Inferior parietal cortex (tissue), 1 donor: ENCODE measurements at regions not wholly inside any gene's neighbourhood (a gene's known extent, or its start where the extent isn't known, plus 50 kb on each side); places are given as distances from the start of the nearest gene placed in this dataset.
"Not testable (repeated sequence)": the region's sequence is repeated elsewhere in the genome, so short reads cannot be mapped to it uniquely, and the experiment has no call there.

Source experiments
- DNase-seq: peaks from one replicate; pipeline ENCODE4 v3.0.0-alpha.2; 2016; ENCODE audit errors: extremely low spot score

DNA sequence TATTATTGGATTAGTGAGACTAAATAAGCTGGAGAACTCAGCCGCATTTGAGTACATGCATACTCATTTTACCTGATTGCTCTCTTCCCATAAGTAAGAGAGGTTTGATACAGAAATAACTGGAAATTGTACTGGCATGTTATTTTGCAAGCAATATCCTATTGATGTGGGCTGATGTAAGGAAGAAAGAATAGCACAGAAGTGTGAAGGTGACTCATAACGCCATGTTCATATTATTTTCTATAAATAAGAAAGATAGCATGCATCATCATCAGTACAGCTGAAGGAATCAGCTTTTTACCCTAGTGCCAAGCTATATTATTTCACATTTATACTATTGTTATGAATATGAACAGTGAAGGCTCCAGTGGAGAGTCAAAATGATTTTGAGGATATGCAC, 138.3 kb upstream of the FAM47A start:
- no peak for DNase-seq

DNA sequence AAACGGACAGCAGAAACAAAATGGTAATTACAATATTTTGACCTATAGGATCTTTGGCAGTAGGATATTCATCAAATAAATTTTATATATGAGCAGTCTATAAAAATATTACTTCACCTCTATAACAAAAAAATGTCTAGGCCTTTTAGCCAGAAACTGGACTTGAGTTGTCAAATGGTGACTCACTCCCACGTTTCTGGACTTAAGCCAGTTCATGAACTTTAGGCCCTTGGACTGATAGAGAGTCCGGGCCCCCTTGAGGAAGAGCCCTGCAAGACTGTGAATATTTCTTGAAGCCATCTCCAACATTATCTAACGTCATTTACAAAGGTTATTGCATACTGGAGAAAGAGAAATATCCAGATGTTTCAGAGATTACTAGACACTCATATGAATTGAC, 106.8 kb upstream of the FAM47A start:
- DNase-seq = no peak

DNA sequence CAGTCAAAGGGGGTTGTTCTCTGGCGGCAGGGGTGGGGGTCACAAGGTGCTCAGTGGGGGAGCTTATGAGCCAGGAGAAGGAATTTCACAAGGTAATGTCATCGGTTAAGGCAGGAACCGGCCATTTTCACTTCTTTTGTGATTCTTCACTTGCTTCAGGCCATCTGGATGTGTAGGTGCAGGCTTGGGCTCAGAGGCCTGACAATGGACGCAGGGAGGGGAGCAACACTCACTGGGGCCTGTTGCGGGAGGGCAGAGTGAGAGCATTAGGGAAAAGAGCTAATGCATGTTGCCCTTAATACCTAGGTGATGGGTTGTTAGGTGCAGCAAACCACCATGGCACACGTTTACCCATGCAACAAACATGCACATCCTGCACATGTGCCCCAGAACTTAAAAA, 98.0 kb upstream of the FAM47A start:
- not testable (repeated sequence) for DNase-seq

DNA sequence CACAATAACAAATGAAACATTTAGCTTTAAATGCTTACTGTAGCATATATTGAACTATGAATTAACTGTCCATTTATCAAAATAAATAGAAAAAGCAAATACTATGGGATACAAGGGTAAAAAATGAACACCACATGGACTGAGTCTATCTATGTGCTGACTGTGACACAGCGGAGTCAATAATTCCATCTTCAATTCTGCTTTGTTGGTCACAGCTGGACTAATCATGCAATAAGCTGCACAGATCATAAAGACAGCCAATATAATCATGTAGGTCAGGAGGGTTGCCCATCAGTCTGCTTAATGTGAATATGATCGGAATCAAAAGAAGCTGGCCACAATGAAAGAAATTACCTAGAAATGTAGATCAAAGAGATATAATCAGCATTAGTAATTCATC, 95.7 kb upstream of the FAM47A start:
- no peak for DNase-seq

DNA sequence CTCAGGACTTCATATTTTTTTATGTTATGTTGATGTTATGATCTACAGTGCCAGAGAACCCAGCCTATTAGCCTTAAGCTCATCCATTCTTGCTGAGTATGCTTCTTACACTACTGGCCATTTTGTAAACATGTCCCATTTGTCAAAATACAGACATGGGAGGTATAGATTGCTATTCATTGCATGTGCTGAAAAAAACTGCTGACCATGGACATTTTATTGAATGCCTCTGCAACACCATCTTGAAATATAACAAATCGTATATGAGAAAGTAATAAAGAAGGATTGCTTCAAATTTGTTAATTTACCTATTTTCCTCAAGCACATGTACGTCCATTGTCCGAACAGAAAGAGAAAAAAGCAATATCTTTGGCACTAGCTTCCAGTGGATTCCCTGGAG, 91.5 kb upstream of the FAM47A start:
- DNase-seq = no peak

DNA sequence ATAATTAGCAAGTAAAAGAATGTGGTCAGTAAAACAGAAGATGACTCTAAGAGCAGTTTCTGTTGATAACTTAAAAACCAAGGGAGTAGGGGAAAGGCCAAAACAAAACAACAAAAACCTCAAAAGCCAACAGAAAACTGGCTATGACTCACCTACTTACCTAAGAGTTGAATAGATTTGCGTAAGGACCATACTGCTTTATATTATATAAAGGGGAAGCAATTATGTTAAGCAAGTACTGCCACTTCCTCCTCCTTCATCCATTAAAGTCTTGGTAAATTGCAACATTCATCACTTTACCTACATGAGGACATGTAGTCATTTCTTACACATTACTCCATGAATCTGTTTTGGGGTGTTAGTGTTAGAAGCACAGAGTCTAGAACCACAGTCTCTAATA, 85.9 kb upstream of the FAM47A start:
- DNase-seq = no peak

DNA sequence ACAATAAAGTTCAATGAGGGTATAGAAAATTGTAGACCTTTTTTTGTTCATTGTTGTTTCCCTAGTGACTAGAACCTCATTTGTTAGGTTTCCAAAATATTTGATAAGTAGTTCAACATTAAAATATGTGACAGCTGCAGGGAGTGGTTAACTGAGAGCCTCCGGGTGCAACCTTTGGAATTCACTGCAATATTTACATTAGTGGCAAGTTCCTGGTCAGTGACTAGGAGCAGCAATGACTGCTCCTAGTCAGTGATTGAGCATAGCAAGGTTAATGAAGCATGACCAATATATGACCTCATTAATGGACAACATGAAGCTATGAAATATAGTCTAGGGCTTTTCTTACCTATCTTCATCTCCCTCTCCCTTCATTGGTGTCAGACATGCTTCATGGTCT, 65.8 kb upstream of the FAM47A start:
- DNase-seq = no peak
